Gastroesophageal sphincter (tissue), 4 donors: ENCODE measurements at regions not wholly inside any gene's neighbourhood (a gene's known extent, or its start where the extent isn't known, plus 50 kb on each side); places are given as distances from the start of the nearest gene placed in this dataset.

ENCODE experiments used
- ATAC-seq: fragments of 150-250 bp; one replicate; pipeline ENCODE4 v1.9.1; 2016; ENCODE audit warnings: mild to moderate bottlenecking, moderate library complexity
- H3K27ac ChIP-seq, 4 donors: fragments of 200-600 bp; sonication (generic) in 3 of 4; 1 replicate in 3 of 4; 2 replicates in 1 of 4; pipeline ENCODE4 v1.5.1; 2016 to 2019
- H3K27me3 ChIP-seq: fragments of 200-600 bp; sonication (generic); one replicate; pipeline ENCODE4 v1.5.1; 2019
- H3K36me3 ChIP-seq, 2 donors: fragments of 200-600 bp; sonication (generic); one replicate each; pipeline ENCODE4 v1.5.1; 2019; ENCODE audit warnings: control low read depth in 1 of 2
- H3K4me1 ChIP-seq, 3 donors: fragments of 200-600 bp; sonication (generic); 1 replicate in 2 of 3; 2 replicates in 1 of 3; pipeline ENCODE4 v1.5.1; 2016 to 2019; ENCODE audit warnings: control low read depth in 2 of 3
- H3K4me3 ChIP-seq, 2 donors: fragments of 200-600 bp; sonication (generic); one replicate each; pipeline ENCODE4 v1.5.1; 2019; ENCODE audit warnings: mild to moderate bottlenecking in 1 of 2, moderate library complexity in 1 of 2
- H3K9me3 ChIP-seq, 3 donors: fragments of 200-600 bp; sonication (generic); one replicate each; pipeline ENCODE4 v1.5.1; 2017 to 2019; ENCODE audit warnings: control low read depth in 2 of 3
- CTCF ChIP-seq, 4 experiments: fragments of 200-600 bp in 2 of 4; fragments of 450-650 bp in 2 of 4; sonication (generic) in 1 of 4; IDR thresholded peaks; one replicate each; pipeline ENCODE4 v1.5.1; 2017 to 2019; ENCODE audit warnings: antibody characterized with exemption in 4 of 4, mild to moderate bottlenecking in 2 of 4, moderate library complexity in 2 of 4
- EP300 ChIP-seq: sonication (generic); formaldehyde crosslinking; IDR thresholded peaks from one replicate; pipeline ENCODE4 v1.6.1; 2017; ENCODE audit warnings: antibody characterized with exemption, mild to moderate bottlenecking
- POLR2A ChIP-seq, 2 donors: fragments of 450-650 bp; IDR thresholded peaks; one replicate each; pipeline ENCODE4 v1.6.1; 2017; ENCODE audit warnings: antibody characterized with exemption in 2 of 2, mild to moderate bottlenecking in 2 of 2, moderate library complexity in 1 of 2
- POLR2AphosphoS5 ChIP-seq: sonication (generic); formaldehyde crosslinking; IDR thresholded peaks from one replicate; pipeline ENCODE4 v1.6.1; 2017; ENCODE audit warnings: antibody characterized with exemption
- WGBS, 2 donors: methylation state at CpG; one replicate each; pipeline ENCODE4 v1.1.5; 2018; ENCODE audit warnings: low coverage in 1 of 2; 5-methylcytosine and 5-hydroxymethylcytosine counted together

DNA sequence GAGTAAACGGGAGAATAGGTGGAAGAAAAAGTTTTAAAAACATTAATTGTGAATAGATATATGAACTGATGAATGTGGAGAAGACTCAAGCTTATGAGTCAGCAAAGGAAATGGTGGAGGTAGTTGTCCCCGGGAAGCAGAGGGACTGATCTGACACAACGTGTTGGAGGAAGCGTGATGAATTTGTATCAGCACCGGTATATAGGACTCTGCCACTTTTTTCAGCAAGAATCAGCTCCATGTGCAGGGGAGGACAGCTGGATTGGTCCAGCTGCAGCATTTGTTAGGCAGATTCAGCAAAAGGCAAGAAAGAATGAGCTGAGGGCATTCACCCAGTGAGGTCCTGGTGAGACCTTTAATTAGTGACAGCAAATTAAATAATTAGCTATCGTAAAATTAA lies 276.0 kb downstream of the TENT4A start:
- no peak for ATAC-seq
- TF ChIP-seq POLR2A (IDR thresholded peaks at IDR 0.05) (no peak), CTCF (IDR thresholded peaks at IDR 0.05) (no peak), EP300 (no peak), POLR2AphosphoS5 (no peak)
- Histone ChIP-seq H3K4me3 (no peak overlapping the region), H3K36me3 (no peaks in the 10 kb centered on the region), H3K4me1 (no peaks in the 10 kb centered on the region), H3K27ac (no peak overlapping the region), H3K27me3 (peaks cover 4% of the 10 kb centered on the region), H3K9me3 (no peaks in the 10 kb centered on the region)
- WGBS, 2 donors, result 49 to 62% methylated on average over 6 of the region's 6 CpGs

GRCh38 chr5:6994097-6994496 lies 280.9 kb downstream of the TENT4A start:
- TF ChIP-seq POLR2A (IDR thresholded peaks at IDR 0.05) (no peak), POLR2AphosphoS5 (no peak), CTCF (IDR thresholded peaks at IDR 0.05) (no peak), EP300 (no peak)
- H3K27ac ChIP-seq, result no peak overlapping the region
- ATAC-seq, result no peak
- H3K36me3 ChIP-seq, result no peaks in the 10 kb centered on the region
- 80% methylated on average over 1 of the region's 1 CpG; no CpG with 5 or more reads in 1 of the 2 donors for WGBS, 2 donors
- no peaks in the 10 kb centered on the region for H3K4me1 ChIP-seq
- H3K27me3 ChIP-seq, result peaks cover 7% of the 10 kb centered on the region
- H3K4me3 ChIP-seq, result no peak overlapping the region
- H3K9me3 ChIP-seq, result peaks cover 0 to 10% (median 0%) of the 10 kb centered on the region in 3 donors

GRCh38 chr5:6995115-6995514 lies 281.9 kb downstream of the TENT4A start:
- no peak for TF ChIP-seq EP300
- no peak for TF ChIP-seq POLR2A (IDR thresholded peaks at IDR 0.05)
- no peak for TF ChIP-seq POLR2AphosphoS5
- no peak for TF ChIP-seq CTCF (IDR thresholded peaks at IDR 0.05)
- ATAC-seq, result no peak
- Histone ChIP-seq H3K36me3 (no peaks in the 10 kb centered on the region), H3K27ac (no peak overlapping the region), H3K4me1 (no peaks in the 10 kb centered on the region), H3K9me3 (peaks cover 0 to 10% (median 0%) of the 10 kb centered on the region in 3 donors), H3K27me3 (peaks cover 7% of the 10 kb centered on the region), H3K4me3 (no peak overlapping the region)
- WGBS, 2 donors, result 24 to 52% methylated on average over 2 of the region's 2 CpGs

- H3K27ac ChIP-seq, result no peak overlapping the region
- TF ChIP-seq CTCF (IDR thresholded peaks at IDR 0.05) (no peak), EP300 (no peak), POLR2AphosphoS5 (no peak), POLR2A (IDR thresholded peaks at IDR 0.05) (no peak)
- H3K27me3 ChIP-seq, result no peaks in the 10 kb centered on the region
- H3K36me3 ChIP-seq, result no peaks in the 10 kb centered on the region
- 42 to 58% methylated on average over 4 of the region's 4 CpGs for WGBS, 2 donors
- no peak overlapping the region for H3K4me3 ChIP-seq
- no peak for ATAC-seq
- no peaks in the 10 kb centered on the region for H3K4me1 ChIP-seq
- H3K9me3 ChIP-seq, result peaks cover 0 to 10% (median 0%) of the 10 kb centered on the region in 3 donors
Measured at GRCh38 chr5:7000310-7000709, 287.1 kb downstream of the TENT4A start.

- peaks cover 14% of the 10 kb centered on the region for H3K27me3 ChIP-seq
- H3K4me1 ChIP-seq, result no peaks in the 10 kb centered on the region
- no peaks in the 10 kb centered on the region for H3K9me3 ChIP-seq
- no peak overlapping the region for H3K4me3 ChIP-seq
- no peak for ATAC-seq
- 50 to 55% methylated on average over 6 of the region's 6 CpGs for WGBS, 2 donors
- H3K36me3 ChIP-seq, result no peaks in the 10 kb centered on the region
- no peak for TF ChIP-seq POLR2A (IDR thresholded peaks at IDR 0.05)
- no peak for TF ChIP-seq EP300
- no peak for TF ChIP-seq CTCF (IDR thresholded peaks at IDR 0.05)
- no peak for TF ChIP-seq POLR2AphosphoS5
- no peak overlapping the region for H3K27ac ChIP-seq
Measured at GRCh38 chr5:7010591-7010990, 297.4 kb downstream of the TENT4A start.
